H1 (cell line): ENCODE measurements at regions not wholly inside any gene's neighbourhood (a gene's known extent, or its start where the extent isn't known, plus 50 kb on each side); places are given as distances from the start of the nearest gene placed in this dataset.

Experiments
- CTCF ChIA-PET: fragments of 300-600 bp; sonication (Branson Sonifier 250); formaldehyde crosslinking; loops from one replicate; lab custom pipeline; 2021; ENCODE audit not compliant: partially characterized antibody; lab: Charles Lee
- POLR2A ChIA-PET: fragments of 300-600 bp; sonication (Branson Sonifier 250); formaldehyde crosslinking; loops from one replicate; lab custom pipeline; 2021; ENCODE audit warnings: inconsistent platforms; ENCODE audit not compliant: partially characterized antibody; lab: Charles Lee
- DNase-seq, 2 experiments: peaks; one replicate each; pipeline versions ENCODE4 v3.0.0 to v3.0.0-alpha.2; 2010 to 2022; ENCODE audit warnings: low spot score in 2 of 2, low read depth in 1 of 2, mixed read lengths in 1 of 2
- FAIRE-seq: peaks from 2 replicates; lab custom pipeline; 2011; peaks lifted over from hg19 to GRCh38; lab: Jason Lieb, UNC
- H2AFZ ChIP-seq: 2 replicates; pipeline ENCODE4 v1.8.1; 2012; ENCODE audit warnings: low read length, inconsistent platforms
- H2AK5ac ChIP-seq: 2 replicates; pipeline ENCODE4 v1.6.1; 2013; ENCODE audit warnings: low read depth, low read length
- H2BK120ac ChIP-seq: replicated peaks from 2 replicates; pipeline ENCODE3; 2013; ENCODE audit warnings: low read depth, low read length, inconsistent platforms
- H2BK12ac ChIP-seq: 2 replicates; pipeline ENCODE4 v1.6.1; 2013; ENCODE audit warnings: low read depth, low read length
- H2BK15ac ChIP-seq: 2 replicates; pipeline ENCODE4 v1.6.1; 2013; ENCODE audit warnings: low read length
- H2BK20ac ChIP-seq: 2 replicates; pipeline ENCODE4 v1.6.1; 2013; ENCODE audit warnings: low read length
- H2BK5ac ChIP-seq: 2 replicates; pipeline ENCODE4 v1.6.1; 2013; ENCODE audit warnings: low read depth, low read length
- H3K14ac ChIP-seq: 2 replicates; pipeline ENCODE4 v1.6.1; 2013; ENCODE audit warnings: inconsistent platforms; ENCODE audit not compliant: insufficient read length
- H3K18ac ChIP-seq: 2 replicates; pipeline ENCODE4 v1.6.1; 2013; ENCODE audit warnings: low read length; ENCODE audit errors: extremely low read depth
- H3K23ac ChIP-seq: 2 replicates; pipeline ENCODE4 v1.6.1; 2013; ENCODE audit warnings: inconsistent platforms; ENCODE audit not compliant: insufficient read length
- H3K23me2 ChIP-seq: 2 replicates; pipeline ENCODE4 v1.6.1; 2013; ENCODE audit warnings: low read depth, low read length
- H3K27ac ChIP-seq: 2 replicates; pipeline ENCODE4 v1.6.1; 2011; ENCODE audit warnings: low read depth, low read length, inconsistent platforms
- H3K27me3 ChIP-seq, 4 experiments: replicated peaks in 1 of 4; 1 replicate in 1 of 4; 2 replicates in 3 of 4; pipeline versions ENCODE4 v1.6.1 to v1.8.1; 2011 to 2013; ENCODE audit warnings: low read length in 3 of 4, mild to moderate bottlenecking in 3 of 4, inconsistent platforms in 2 of 4, mixed read lengths in 2 of 4, moderate library complexity in 1 of 4; ENCODE audit not compliant: control insufficient read depth in 3 of 4, insufficient read depth in 3 of 4; ENCODE audit errors: extremely low read depth in 1 of 4
- H3K36me3 ChIP-seq, 4 experiments: 2 replicates each; pipeline versions ENCODE4 v1.6.1 to v1.8.1; 2011 to 2013; ENCODE audit warnings: mild to moderate bottlenecking in 4 of 4, low read length in 3 of 4, moderate library complexity in 2 of 4, control low read depth in 1 of 4, inconsistent platforms in 1 of 4; ENCODE audit not compliant: insufficient read depth in 4 of 4, control insufficient read depth in 2 of 4
- H3K4ac ChIP-seq: replicated peaks from 2 replicates; pipeline ENCODE3; 2013; ENCODE audit warnings: low read length, low read depth, mixed read lengths, inconsistent platforms; ENCODE audit not compliant: insufficient read length
- H3K4me1 ChIP-seq, 4 experiments: replicated peaks in 1 of 4; 1 replicate in 1 of 4; 2 replicates in 3 of 4; pipeline versions ENCODE4 v1.6.1 to v1.8.1; 2011 to 2013; ENCODE audit warnings: low read length in 3 of 4, inconsistent platforms in 2 of 4, mixed read lengths in 1 of 4; ENCODE audit not compliant: insufficient read depth in 4 of 4, control insufficient read depth in 3 of 4
- H3K4me2 ChIP-seq, 2 experiments: 2 replicates each; pipeline versions ENCODE4 v1.6.1 to v1.8.1; 2011 to 2013; ENCODE audit warnings: low read depth in 2 of 2, low read length in 2 of 2, control low read depth in 1 of 2, inconsistent platforms in 1 of 2, mild to moderate bottlenecking in 1 of 2; ENCODE audit not compliant: insufficient read depth in 1 of 2
- H3K4me3 ChIP-seq, 4 experiments: fragments of 200-600, 300-600 bp in 1 of 4; sonication (generic), shearing (Covaris generic), sonication (Bioruptor Twin) in 1 of 4; 2 replicates each; pipeline versions ENCODE4 v1.5.1 to v1.8.1; 2011 to 2016; ENCODE audit warnings: low read length in 4 of 4, low read depth in 3 of 4, control low read depth in 2 of 4, inconsistent platforms in 2 of 4, mild to moderate bottlenecking in 2 of 4, mixed read lengths in 1 of 4, moderate library complexity in 1 of 4; ENCODE audit not compliant: insufficient read depth in 2 of 4; ENCODE audit errors: extremely low read depth in 1 of 4
- H3K56ac ChIP-seq: replicated peaks from 2 replicates; pipeline ENCODE3; 2013; ENCODE audit warnings: low read depth, mild to moderate bottlenecking, mixed read lengths, low read length, inconsistent platforms; ENCODE audit not compliant: insufficient read length
- H3K79me1 ChIP-seq: 2 replicates; pipeline ENCODE4 v1.6.1; 2013; ENCODE audit warnings: low read depth, low read length, control low read depth
- H3K79me2 ChIP-seq, 2 experiments: 2 replicates each; pipeline versions ENCODE4 v1.6.1 to v1.8.1; 2012 to 2013; ENCODE audit warnings: low read length in 2 of 2, mild to moderate bottlenecking in 2 of 2, inconsistent platforms in 1 of 2; ENCODE audit not compliant: insufficient read depth in 2 of 2, control insufficient read depth in 1 of 2
- H3K9ac ChIP-seq, 4 experiments: replicated peaks in 1 of 4; 1 replicate in 1 of 4; 2 replicates in 3 of 4; pipeline versions ENCODE4 v1.6.1 to v1.8.1; 2011 to 2013; ENCODE audit warnings: low read depth in 3 of 4, low read length in 3 of 4, control low read depth in 2 of 4, mild to moderate bottlenecking in 2 of 4, moderate library complexity in 2 of 4, inconsistent platforms in 1 of 4; ENCODE audit errors: extremely low read depth in 1 of 4
- H3K9me3 ChIP-seq, 2 experiments: 2 replicates each; pipeline versions ENCODE4 v1.6.1 to v1.8.1; 2012 to 2013; ENCODE audit warnings: mild to moderate bottlenecking in 2 of 2, moderate library complexity in 2 of 2, control low read depth in 1 of 2, inconsistent platforms in 1 of 2, low read depth in 1 of 2, low read length in 1 of 2, mixed read lengths in 1 of 2; ENCODE audit not compliant: insufficient read depth in 2 of 2
- H4K20me1 ChIP-seq, 2 experiments: replicated peaks in 1 of 2; 2 replicates each; pipeline versions ENCODE3 to v1.8.1; 2011 to 2013; ENCODE audit warnings: inconsistent platforms in 2 of 2, low read length in 2 of 2, mild to moderate bottlenecking in 1 of 2; ENCODE audit not compliant: insufficient read depth in 2 of 2, control insufficient read depth in 1 of 2
- H4K5ac ChIP-seq: 2 replicates; pipeline ENCODE4 v1.6.1; 2013; ENCODE audit warnings: low read length, low read depth, mixed read lengths, inconsistent platforms; ENCODE audit not compliant: insufficient read length
- H4K8ac ChIP-seq: 2 replicates; pipeline ENCODE4 v1.8.0; 2013; ENCODE audit warnings: mild to moderate bottlenecking, moderate library complexity, low read length, inconsistent platforms; ENCODE audit not compliant: insufficient read depth; ENCODE audit errors: extremely low read depth
- H4K91ac ChIP-seq: replicated peaks from 2 replicates; pipeline ENCODE3; 2013; ENCODE audit warnings: low read length, mixed read lengths, inconsistent platforms; ENCODE audit not compliant: insufficient read length
- BACH1 ChIP-seq: IDR thresholded peaks from 2 replicates; pipeline ENCODE4 v1.6.1; 2012; ENCODE audit warnings: low read length, improper control_type of control experiment
- CHD2 ChIP-seq: IDR thresholded peaks from 2 replicates; pipeline ENCODE4 v1.6.1; 2012; ENCODE audit warnings: low read length, improper control_type of control experiment
- HDAC2 ChIP-seq, 2 experiments: fragments of 300-600 bp in 1 of 2; sonication (generic) in 1 of 2; IDR thresholded peaks; 2 replicates each; pipeline ENCODE4 v1.6.1; 2011 to 2012; ENCODE audit warnings: low read depth in 2 of 2, low read length in 2 of 2, mild to moderate bottlenecking in 2 of 2, moderate library complexity in 2 of 2, borderline replicate concordance in 1 of 2, inconsistent platforms in 1 of 2
- KDM1A ChIP-seq: fragments of 200-600, 300-600 bp; sonication (generic); IDR thresholded peaks from 2 replicates; pipeline ENCODE4 v1.7.1; 2016; ENCODE audit warnings: mild to moderate bottlenecking, low read length, borderline replicate concordance
- NRF1 ChIP-seq: IDR thresholded peaks from 2 replicates; pipeline ENCODE4 v1.6.1; 2011; ENCODE audit warnings: mild to moderate bottlenecking, low read depth, low read length, improper control_type of control experiment
- PHF8 ChIP-seq: fragments of 200-600 bp; sonication (generic); conservative IDR thresholded peaks from 2 replicates; pipeline ENCODE4 v1.7.1; 2012; ENCODE audit warnings: low read depth, mild to moderate bottlenecking, inconsistent platforms, low read length, moderate library complexity
- SIN3A ChIP-seq, 2 experiments: IDR thresholded peaks in 1 of 2; conservative IDR thresholded peaks in 1 of 2; 2 replicates each; pipeline ENCODE4 v1.6.1; 2011 to 2012; ENCODE audit warnings: low read length in 2 of 2, improper control_type of control experiment in 1 of 2, low read depth in 1 of 2, mild to moderate bottlenecking in 1 of 2
- SP2 ChIP-seq: IDR thresholded peaks from 2 replicates; pipeline ENCODE4 v1.6.1; 2012; ENCODE audit warnings: mild to moderate bottlenecking, low read length, inconsistent platforms
- TBP ChIP-seq: IDR thresholded peaks from 2 replicates; pipeline ENCODE4 v1.6.1; 2011; ENCODE audit warnings: low read depth, low read length, improper control_type of control experiment
- WGBS, 2 experiments: shearing (Covaris generic) in 1 of 2; methylation state at CpG; one replicate each; pipeline versions ENCODE4 v1.1.6 to v1.1.7; 2013 to 2015; ENCODE audit warnings: low lambda C conversion rate in 2 of 2, mixed read lengths in 2 of 2, inconsistent platforms in 1 of 2, low coverage in 1 of 2, missing lambda C conversion rate in 1 of 2; ENCODE audit not compliant: insufficient replicate concordance in 2 of 2, insufficient coverage in 1 of 2, insufficient read length in 1 of 2; ENCODE audit errors: extremely low coverage in 1 of 2, missing lambda C conversion rate in 1 of 2; 5-methylcytosine and 5-hydroxymethylcytosine counted together

DNA sequence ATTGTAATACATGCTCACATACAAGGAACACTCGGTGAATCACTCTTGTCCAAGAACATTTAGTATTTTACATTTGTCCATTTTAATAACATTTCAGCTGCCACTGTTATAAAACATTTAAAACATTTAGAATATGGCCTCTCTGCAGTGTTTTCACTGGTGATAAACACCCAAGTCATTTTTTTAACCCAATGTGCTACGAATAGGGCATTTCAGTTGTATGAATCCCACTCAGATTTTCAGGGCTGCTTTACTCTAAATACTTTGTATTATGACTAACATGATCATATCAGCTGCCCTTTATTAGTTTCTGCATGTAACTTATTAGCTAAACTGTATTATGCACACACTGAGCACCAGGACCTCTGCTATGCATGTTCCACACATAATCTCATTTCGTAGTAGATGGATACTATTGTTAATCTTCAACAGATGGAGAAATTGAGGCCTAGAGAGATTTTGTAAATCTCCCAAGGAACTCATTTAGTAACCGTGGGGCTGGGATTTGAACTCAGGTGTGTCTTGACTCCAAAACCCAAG lies 148.6 kb upstream of the CDIN1 start:
- Histone ChIP-seq H3K9ac (no peak overlapping the region), H3K27ac (no peak overlapping the region), H3K23me2 (no peaks in the 10 kb centered on the region), H4K91ac (no peak overlapping the region), H4K5ac (no peak overlapping the region), H3K4ac (no peak overlapping the region), H3K4me3 (no peak overlapping the region), H2AK5ac (no peak overlapping the region), H3K4me1 (peaks cover 0 to 3% (median 1%) of the 10 kb centered on the region in 4 experiments; a peak in 1 of 7 replicates), H4K20me1 (no peaks in the 10 kb centered on the region), H2BK15ac (no peak overlapping the region), H2BK20ac (no peak overlapping the region), H2AFZ (no peak overlapping the region), H4K8ac (no peak overlapping the region), H3K79me2 (no peaks in the 10 kb centered on the region), H3K18ac (no peak overlapping the region), H3K36me3 (no peaks in the 10 kb centered on the region), H3K27me3 (no peaks in the 10 kb centered on the region), H3K14ac (no peak overlapping the region), H3K79me1 (no peaks in the 10 kb centered on the region), H2BK120ac (no peak overlapping the region), H3K23ac (no peak overlapping the region), H2BK5ac (no peak overlapping the region), H3K56ac (no peak overlapping the region), H3K9me3 (no peaks in the 10 kb centered on the region), H2BK12ac (no peak overlapping the region), H3K4me2 (no peak overlapping the region)
- ChIA-PET CTCF (no interaction called here), POLR2A (no interaction called here)
- no peak for DNase-seq
- no peak for FAIRE-seq
- WGBS, 2 experiments, result 91% methylated on average over 4 of the region's 4 CpGs; no CpG with 5 or more reads in 1 of the 2 experiments
- no peak for TF ChIP-seq KDM1A
- no peak for TF ChIP-seq SIN3A (conservative IDR thresholded peaks at IDR 0.05 in 1 of 2, IDR thresholded peaks at IDR 0.05 in 1 of 2; ENCODE audit: low read depth in 1 of 2, low read length in 2 of 2)
- TF ChIP-seq BACH1, result no peak
- TF ChIP-seq SP2, result no peak
- TF ChIP-seq NRF1, result no peak
- no peak for TF ChIP-seq CHD2
- no peak for TF ChIP-seq PHF8
- no peak for TF ChIP-seq HDAC2 (IDR thresholded peaks at IDR 0.05; ENCODE audit: borderline replicate concordance in 1 of 2, low read depth in 2 of 2, low read length in 2 of 2)
- no peak for TF ChIP-seq TBP
